ENCODE measurements at regions not wholly inside any gene's neighbourhood (a gene's known extent, or its start where the extent isn't known, plus 50 kb on each side); places are given as distances from the start of the nearest gene placed in this dataset.

GRCh38 chr21:27422435-27422834, 455.5 kb upstream of the ADAMTS5 start:
- no peak overlapping the region for H3K27ac ChIP-seq
- no peaks in the 10 kb centered on the region for H3K9me3 ChIP-seq
- WGBS, 2 donors, result 63 to 78% methylated on average over 1 of the region's 1 CpG
- no peaks in the 10 kb centered on the region for H3K27me3 ChIP-seq
- H3K4me3 ChIP-seq, result no peak overlapping the region
- no peaks in the 10 kb centered on the region for H3K4me1 ChIP-seq
- TF ChIP-seq CTCF (IDR thresholded peaks at IDR 0.05), result no peak
- TF ChIP-seq POLR2A (IDR thresholded peaks at IDR 0.05), result no peak
- no peak for ATAC-seq
- no peaks in the 10 kb centered on the region for H3K36me3 ChIP-seq (replicated peaks in 1 of 2; ENCODE audit: insufficient read depth in 1 of 2, low read depth in 2 of 2)
- no peak for DNase-seq
- intact Hi-C loops (cut with DNase I), result no loop called here

GRCh38 chr21:27421654-27422053, 454.8 kb upstream of the ADAMTS5 start:
- no peak for ATAC-seq
- H3K27ac ChIP-seq, result no peak overlapping the region

GRCh38 chr21:27419153-27419552, 452.3 kb upstream of the ADAMTS5 start:
- 58 to 65% methylated on average over 3 of the region's 3 CpGs for WGBS, 2 donors
- DNase-seq (no peak), ATAC-seq (no peak)
- no peak for TF ChIP-seq CTCF (IDR thresholded peaks at IDR 0.05)
- no peak for TF ChIP-seq POLR2A (IDR thresholded peaks at IDR 0.05)
- Histone ChIP-seq H3K27me3 (no peaks in the 10 kb centered on the region), H3K9me3 (no peaks in the 10 kb centered on the region), H3K4me3 (no peak overlapping the region), H3K4me1 (no peaks in the 10 kb centered on the region), H3K27ac (no peak overlapping the region), H3K36me3 (replicated peaks in 1 of 2; ENCODE audit: insufficient read depth in 1 of 2, low read depth in 2 of 2) (no peaks in the 10 kb centered on the region)
- intact Hi-C loops (cut with DNase I), result no loop called here

More at GRCh38 chr21:27421654-27422053, 454.8 kb upstream of the ADAMTS5 start:
- Histone ChIP-seq H3K27me3 (no peaks in the 10 kb centered on the region), H3K4me1 (no peaks in the 10 kb centered on the region), H3K4me3 (no peak overlapping the region), H3K9me3 (no peaks in the 10 kb centered on the region), H3K36me3 (replicated peaks in 1 of 2; ENCODE audit: insufficient read depth in 1 of 2, low read depth in 2 of 2) (no peaks in the 10 kb centered on the region)
- intact Hi-C loops (cut with DNase I), result no loop called here
- DNase-seq, result no peak
- no peak for TF ChIP-seq CTCF (IDR thresholded peaks at IDR 0.05)
- WGBS, 2 donors, result 64 to 72% methylated on average over 3 of the region's 3 CpGs

GRCh38 chr21:27418346-27418745, 451.5 kb upstream of the ADAMTS5 start:
- Histone ChIP-seq H3K4me3 (no peak overlapping the region), H3K27ac (no peak overlapping the region), H3K4me1 (no peaks in the 10 kb centered on the region), H3K27me3 (no peaks in the 10 kb centered on the region), H3K36me3 (replicated peaks in 1 of 2; ENCODE audit: insufficient read depth in 1 of 2, low read depth in 2 of 2) (no peaks in the 10 kb centered on the region), H3K9me3 (no peaks in the 10 kb centered on the region)
- no peak for DNase-seq
- no peak for ATAC-seq
- TF ChIP-seq CTCF (IDR thresholded peaks at IDR 0.05) (no peak), POLR2A (IDR thresholded peaks at IDR 0.05) (no peak)
- 83 to 84% methylated on average over 1 of the region's 1 CpG for WGBS, 2 donors
- intact Hi-C loops (cut with DNase I), result no loop called here

- no peak for TF ChIP-seq POLR2A (IDR thresholded peaks at IDR 0.05)
- no peak for TF ChIP-seq CTCF (IDR thresholded peaks at IDR 0.05)
- Histone ChIP-seq H3K27me3 (no peaks in the 10 kb centered on the region), H3K27ac (peak overlapping the region in 1 of 4 donors; percentile 46), H3K4me1 (no peaks in the 10 kb centered on the region), H3K4me3 (no peak overlapping the region), H3K36me3 (replicated peaks in 1 of 2; ENCODE audit: insufficient read depth in 1 of 2, low read depth in 2 of 2) (no peaks in the 10 kb centered on the region), H3K9me3 (no peaks in the 10 kb centered on the region)
- DNase-seq, result no peak
- ATAC-seq, result no peak
- intact Hi-C loops (cut with DNase I), result no loop called here
- 65 to 67% methylated on average over 3 of the region's 3 CpGs for whole genome bisulfite sequencing, 2 donors
Observed at GRCh38 chr21:27412530-27412929, 445.6 kb upstream of the ADAMTS5 start.
